IMR-90 (cell line): ENCODE measurements at regions not wholly inside any gene's neighbourhood (a gene's known extent, or its start where the extent isn't known, plus 50 kb on each side); places are given as distances from the start of the nearest gene placed in this dataset.
A peak's percentile ranks its signal among the peaks of the same experiment; 100 is the strongest.

ENCODE experiments used
- ATAC-seq: fragments of 200-7000 bp; cut with Tn5 transposase; 2 replicates; pipeline ENCODE4 v1.9.1; 2020; ENCODE audit warnings: low read depth, mild to moderate bottlenecking, moderate library complexity
- BruUV-seq: library from RNA; stranded (reverse); fragments of 400-500 nt; replicated peaks from 2 replicates; lab custom pipeline; 2021; lab: Mats Ljungman, UMichigan
- CTCF ChIA-PET: fragments of 300-600 bp; formaldehyde crosslinking; extraction: SDS; loops from one replicate; lab custom pipeline; 2021; ENCODE audit warnings: antibody characterized with exemption; lab: Yijun Ruan, JAX
- POLR2A ChIA-PET: fragments of 300-600 bp; sonication (Branson Sonifier 250); formaldehyde crosslinking; loops from one replicate; lab custom pipeline; 2022; ENCODE audit warnings: antibody characterized with exemption; ENCODE audit not compliant: unreplicated experiment; lab: Charles Lee
- DNase-seq: peaks from one replicate; pipeline ENCODE4 v3.0.0; 2013
- H2AFZ ChIP-seq: replicated peaks from 2 replicates; pipeline ENCODE3; 2013; ENCODE audit warnings: low read length, mild to moderate bottlenecking; ENCODE audit not compliant: poor library complexity
- H2AK5ac ChIP-seq: 2 replicates; pipeline ENCODE4 v1.6.1; 2013; ENCODE audit warnings: low read depth, low read length, inconsistent platforms
- H2AK9ac ChIP-seq: replicated peaks from 2 replicates; pipeline ENCODE3; 2013; ENCODE audit warnings: mild to moderate bottlenecking, low read depth, low read length, moderate library complexity; ENCODE audit not compliant: poor library complexity
- H2BK120ac ChIP-seq: 2 replicates; pipeline ENCODE4 v1.6.1; 2013; ENCODE audit warnings: low read depth, low read length, inconsistent platforms
- H2BK15ac ChIP-seq: 3 replicates; pipeline ENCODE4 v1.6.1; 2013; ENCODE audit warnings: low read depth, low read length, inconsistent platforms
- H2BK20ac ChIP-seq: 2 replicates; pipeline ENCODE4 v1.6.1; 2013; ENCODE audit warnings: low read depth, mild to moderate bottlenecking, inconsistent platforms, low read length, moderate library complexity
- H2BK5ac ChIP-seq: 2 replicates; pipeline ENCODE4 v1.6.1; 2013; ENCODE audit warnings: mild to moderate bottlenecking, low read depth, low read length, inconsistent platforms; ENCODE audit not compliant: poor library complexity, severe bottlenecking
- H3K14ac ChIP-seq: replicated peaks from 2 replicates; pipeline ENCODE4 v1.6.1; 2013; ENCODE audit warnings: low read depth, low read length, inconsistent platforms
- H3K18ac ChIP-seq: 2 replicates; pipeline ENCODE4 v1.6.1; 2013; ENCODE audit warnings: low read depth, low read length, control low read depth
- H3K23ac ChIP-seq: 2 replicates; pipeline ENCODE4 v1.6.1; 2013; ENCODE audit warnings: low read depth, low read length, inconsistent platforms
- H3K27ac ChIP-seq: 2 replicates; pipeline ENCODE4 v1.5.1; 2013; ENCODE audit warnings: mild to moderate bottlenecking, control low read depth, low read length; ENCODE audit not compliant: insufficient read depth
- H3K27me3 ChIP-seq: 2 replicates; pipeline ENCODE4 v1.6.1; 2013; ENCODE audit warnings: low read length; ENCODE audit not compliant: control insufficient read depth, insufficient read depth
- H3K36me3 ChIP-seq: 2 replicates; pipeline ENCODE4 v1.6.1; 2013; ENCODE audit warnings: low read length, mixed read lengths; ENCODE audit not compliant: control insufficient read depth, insufficient read depth
- H3K4ac ChIP-seq: 2 replicates; pipeline ENCODE4 v1.6.1; 2013; ENCODE audit warnings: low read depth, low read length, inconsistent platforms
- H3K4me1 ChIP-seq: 2 replicates; pipeline ENCODE4 v1.6.1; 2013; ENCODE audit warnings: low read length, mixed read lengths; ENCODE audit not compliant: control insufficient read depth, insufficient read depth
- H3K4me2 ChIP-seq: 2 replicates; pipeline ENCODE4 v1.6.1; 2013; ENCODE audit warnings: low read depth, mild to moderate bottlenecking, control low read depth, low read length, moderate library complexity
- H3K4me3 ChIP-seq: 2 replicates; pipeline ENCODE4 v1.5.1; 2013; ENCODE audit warnings: low read depth, mild to moderate bottlenecking, control low read depth, low read length, moderate library complexity; ENCODE audit not compliant: insufficient read depth
- H3K56ac ChIP-seq: 2 replicates; pipeline ENCODE4 v1.6.1; 2013; ENCODE audit warnings: low read length, inconsistent platforms; ENCODE audit not compliant: insufficient read depth; ENCODE audit errors: extremely low read depth
- H3K79me1 ChIP-seq, 2 experiments: 2 replicates each; pipeline ENCODE4 v1.6.1; 2013; ENCODE audit warnings: low read length in 2 of 2, inconsistent platforms in 1 of 2, low read depth in 1 of 2
- H3K9ac ChIP-seq: 2 replicates; pipeline ENCODE4 v1.6.1; 2013; ENCODE audit warnings: low read depth, low read length, control low read depth
- H3K9me1 ChIP-seq: 2 replicates; pipeline ENCODE4 v1.6.1; 2013; ENCODE audit warnings: low read length, inconsistent platforms; ENCODE audit not compliant: insufficient read depth
- H3K9me3 ChIP-seq: 2 replicates; pipeline ENCODE4 v1.6.1; 2013; ENCODE audit warnings: low read length; ENCODE audit not compliant: control insufficient read depth, insufficient read depth
- H4K20me1 ChIP-seq: 2 replicates; pipeline ENCODE4 v1.6.1; 2013; ENCODE audit warnings: low read length, inconsistent platforms; ENCODE audit not compliant: insufficient read depth
- H4K5ac ChIP-seq: 2 replicates; pipeline ENCODE4 v1.6.1; 2013; ENCODE audit warnings: mild to moderate bottlenecking, low read depth, low read length, control low read depth
- H4K8ac ChIP-seq, 2 experiments: 2 replicates each; pipeline ENCODE4 v1.6.1; 2013; ENCODE audit warnings: low read depth in 2 of 2, low read length in 2 of 2, control low read depth in 1 of 2, inconsistent platforms in 1 of 2
- H4K91ac ChIP-seq: 2 replicates; pipeline ENCODE4 v1.6.1; 2013; ENCODE audit warnings: low read depth, low read length, inconsistent platforms; ENCODE audit not compliant: insufficient read depth
- CEBPB ChIP-seq: IDR thresholded peaks from 2 replicates; pipeline ENCODE4 v1.6.1; 2012; ENCODE audit warnings: low read depth, low read length, improper control_type of control experiment
- USF2 ChIP-seq: fragments of 150-350 bp; IDR thresholded peaks from 2 replicates; pipeline ENCODE4 v1.6.1; 2017; ENCODE audit warnings: mild to moderate bottlenecking, antibody characterized with exemption, low read length, low read depth
- WGBS, 2 experiments: methylation state at CpG; one replicate each; pipeline versions ENCODE4 v1.1.5 to v1.1.7; 2013; ENCODE audit warnings: missing lambda C conversion rate in 2 of 2; ENCODE audit not compliant: insufficient read length in 1 of 2; ENCODE audit errors: extremely low coverage in 2 of 2; 5-methylcytosine and 5-hydroxymethylcytosine counted together
- dilution Hi-C: fragments of 300-500 bp; cut with HindIII; formaldehyde crosslinking; loops from one replicate; pipeline ENCODE4 v1.14.3; 2018; ENCODE audit warnings: low sequenced_read_pairs; ENCODE audit not compliant: unreplicated experiment
- in situ Hi-C: fragments of 300-500 bp; cut with MboI; formaldehyde crosslinking; loops from 3 replicates; pipeline ENCODE4 v1.14.3; 2019; ENCODE audit warnings: low sequenced_read_pairs, inconsistent platforms, mixed read lengths
- intact Hi-C: fragments of 100-400 bp; cut with micrococcal nuclease; formaldehyde crosslinking; loops from 2 replicates; pipeline ENCODE4 v1.10.0; 2022

GRCh38 chrX:16476692-16477091 lies 173.3 kb upstream of the S100G start:
- in situ Hi-C loops (no loop called here), dilution Hi-C loops (no loop called here), intact Hi-C loops (no loop called here)
- H3K4ac ChIP-seq: no peak overlapping the region
- no peak overlapping the region for H2BK5ac ChIP-seq
- no peak overlapping the region for H3K56ac ChIP-seq
- ChIA-PET POLR2A (no interaction called here), CTCF (interaction anchor here (0.9 kb wide), 1 partner anchor 40 kb away, joined by 3 read pairs; no protein-coding TSS in a partner anchor)
- H4K20me1 ChIP-seq: no peaks in the 10 kb centered on the region
- H4K91ac ChIP-seq: no peak overlapping the region
- no peak overlapping the region for H3K4me2 ChIP-seq
- no peak overlapping the region for H2BK15ac ChIP-seq
- H2AK9ac ChIP-seq: no peak overlapping the region
- H3K36me3 ChIP-seq: no peaks in the 10 kb centered on the region
- no peak overlapping the region for H4K5ac ChIP-seq
- no peak overlapping the region for H3K23ac ChIP-seq
- no peak overlapping the region for H3K14ac ChIP-seq
- no peaks in the 10 kb centered on the region for H3K9me3 ChIP-seq
- WGBS, 2 experiments: no CpG with 5 or more reads among the region's 2 CpGs
- DNase-seq: no peak
- no peak for ATAC-seq
- H4K8ac ChIP-seq: no peak overlapping the region
- H3K9me1 ChIP-seq: no peaks in the 10 kb centered on the region
- H3K4me3 ChIP-seq: no peak overlapping the region
- no peak overlapping the region for H2AFZ ChIP-seq
- TF ChIP-seq USF2 (no peak), CEBPB (peak; percentile 29; the same call in 1 of the 2 replicates)
- no peak overlapping the region for H2BK20ac ChIP-seq
- BruUV-seq: no TSS peak
- H3K18ac ChIP-seq: no peak overlapping the region
- H3K79me1 ChIP-seq: no peaks in the 10 kb centered on the region
- no peak overlapping the region for H2AK5ac ChIP-seq
- H2BK120ac ChIP-seq: no peak overlapping the region
- H3K4me1 ChIP-seq: no peaks in the 10 kb centered on the region; the same call in 1 of the 2 replicates
- H3K9ac ChIP-seq: no peak overlapping the region
- H3K27me3 ChIP-seq: no peaks in the 10 kb centered on the region; the same call in 1 of the 2 replicates
- H3K27ac ChIP-seq: no peak overlapping the region
